Ishikawa (cell line): ENCODE measurements at regions not wholly inside any gene's neighbourhood (a gene's known extent, or its start where the extent isn't known, plus 50 kb on each side); places are given as distances from the start of the nearest gene placed in this dataset.

Source experiments
- CEBPB ChIP-seq: IDR thresholded peaks from 2 replicates; pipeline ENCODE4 v1.6.1; 2012
- CREB1 ChIP-seq: IDR thresholded peaks from 2 replicates; pipeline ENCODE4 v1.6.1; 2012; ENCODE audit warnings: low read depth
- EGR1 ChIP-seq: IDR thresholded peaks from 2 replicates; pipeline ENCODE4 v1.6.1; 2012
- EP300 ChIP-seq: IDR thresholded peaks from 2 replicates; pipeline ENCODE4 v1.6.1; 2012; ENCODE audit warnings: borderline replicate concordance
- FOXM1 ChIP-seq: IDR thresholded peaks from 2 replicates; pipeline ENCODE4 v1.6.1; 2012; ENCODE audit warnings: low read depth, borderline replicate concordance
- MAX ChIP-seq: IDR thresholded peaks from 2 replicates; pipeline ENCODE4 v1.6.1; 2012
- NFIC ChIP-seq: IDR thresholded peaks from 2 replicates; pipeline ENCODE4 v1.6.1; 2012
- RAD21 ChIP-seq: IDR thresholded peaks from 2 replicates; pipeline ENCODE4 v1.6.1; 2012; ENCODE audit warnings: low read depth
- REST ChIP-seq: IDR thresholded peaks from 2 replicates; pipeline ENCODE4 v1.6.1; 2012; ENCODE audit warnings: low read depth, mild to moderate bottlenecking
- TAF1 ChIP-seq: IDR thresholded peaks from 2 replicates; pipeline ENCODE4 v1.6.1; 2012; ENCODE audit warnings: low read depth, mild to moderate bottlenecking
- TCF12 ChIP-seq: IDR thresholded peaks from 2 replicates; pipeline ENCODE4 v1.6.1; 2012; ENCODE audit warnings: low read depth
- YY1 ChIP-seq: IDR thresholded peaks from 2 replicates; pipeline ENCODE4 v1.6.1; 2012; ENCODE audit warnings: low read depth

DNA sequence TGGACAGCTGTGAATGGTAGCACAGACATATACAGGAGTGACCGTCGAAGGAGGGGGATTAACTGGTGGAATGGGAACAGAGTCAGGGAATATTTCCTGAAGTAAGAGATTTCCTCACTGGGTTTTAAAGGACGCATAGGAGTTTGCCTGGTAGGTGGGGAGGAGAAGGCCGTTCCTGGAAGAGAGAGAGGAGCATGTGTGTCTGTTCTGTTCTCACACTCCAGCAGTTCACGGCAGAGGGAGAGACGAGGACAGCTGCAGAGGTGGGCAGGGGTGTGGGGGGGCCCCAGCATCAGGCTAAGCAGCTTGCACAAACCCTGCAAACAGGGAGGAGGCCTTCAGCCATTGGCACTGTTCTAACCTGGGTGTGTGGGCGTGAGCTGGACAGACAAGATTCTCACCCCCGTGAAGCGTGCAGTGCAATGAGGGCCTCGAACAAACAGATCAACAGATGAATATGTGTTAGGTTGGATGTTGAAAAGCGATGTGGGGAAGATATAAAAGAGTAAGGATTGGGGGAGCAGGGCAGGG, 85.3 kb upstream of the GSE1 start:
- TF ChIP-seq EGR1 (peak; percentile 57; the same call in 1 of the 2 replicates), CREB1 (no peak), FOXM1 (no peak), TCF12 (no peak), RAD21 (no peak), YY1 (no peak), REST (no peak), NFIC (no peak), EP300 (no peak), TAF1 (no peak), CEBPB (no peak), MAX (no peak)
